H9 (cell line): ENCODE measurements at regions not wholly inside any gene's neighbourhood (a gene's known extent, or its start where the extent isn't known, plus 50 kb on each side); places are given as distances from the start of the nearest gene placed in this dataset.

Source experiments
- DNase-seq: peaks from one replicate; pipeline ENCODE4 v3.0.0-alpha.2; 2017
- H2AFZ ChIP-seq: one replicate; pipeline ENCODE4 v1.6.1; 2013; ENCODE audit warnings: mild to moderate bottlenecking, low read length, control low read depth, moderate library complexity
- H2AK5ac ChIP-seq: 2 replicates; pipeline ENCODE4 v1.6.1; 2013; ENCODE audit warnings: low read length, control low read depth, mixed read lengths; ENCODE audit not compliant: insufficient read length
- H2BK120ac ChIP-seq: one replicate; pipeline ENCODE4 v1.6.1; 2013; ENCODE audit warnings: low read depth, mild to moderate bottlenecking, low read length, control low read depth, inconsistent platforms; ENCODE audit not compliant: poor library complexity, severe bottlenecking
- H2BK12ac ChIP-seq: 2 replicates; pipeline ENCODE4 v1.6.1; 2013; ENCODE audit warnings: low read length, control low read depth, mixed read lengths, low read depth; ENCODE audit not compliant: insufficient read length
- H2BK15ac ChIP-seq: 2 replicates; pipeline ENCODE4 v1.6.1; 2013; ENCODE audit warnings: low read depth, low read length, control low read depth
- H2BK20ac ChIP-seq: one replicate; pipeline ENCODE4 v1.6.1; 2013; ENCODE audit warnings: low read depth, mild to moderate bottlenecking, low read length, control low read depth, inconsistent platforms; ENCODE audit not compliant: poor library complexity, severe bottlenecking
- H2BK5ac ChIP-seq: 2 replicates; pipeline ENCODE4 v1.6.1; 2013; ENCODE audit warnings: low read length, control low read depth, mixed read lengths; ENCODE audit not compliant: insufficient read length
- H3K14ac ChIP-seq: 2 replicates; pipeline ENCODE4 v1.6.1; 2013; ENCODE audit warnings: low read length, control low read depth; ENCODE audit not compliant: insufficient read depth
- H3K18ac ChIP-seq: 2 replicates; pipeline ENCODE4 v1.6.1; 2013; ENCODE audit warnings: low read depth, mild to moderate bottlenecking, mixed read lengths, low read length, control low read depth; ENCODE audit not compliant: insufficient read length
- H3K23ac ChIP-seq: 2 replicates; pipeline ENCODE4 v1.6.1; 2013; ENCODE audit warnings: low read length, control low read depth, mixed read lengths, low read depth; ENCODE audit not compliant: insufficient read length
- H3K23me2 ChIP-seq: 2 replicates; pipeline ENCODE4 v1.6.1; 2013; ENCODE audit warnings: low read depth, mild to moderate bottlenecking, mixed read lengths, low read length, control low read depth; ENCODE audit not compliant: insufficient read length, poor library complexity, severe bottlenecking
- H3K27ac ChIP-seq: 2 replicates; pipeline ENCODE4 v1.5.1; 2013; ENCODE audit warnings: low read length, control low read depth, mixed read lengths, low read depth; ENCODE audit not compliant: insufficient read length
- H3K27me3 ChIP-seq: 2 replicates; pipeline ENCODE4 v1.6.1; 2013; ENCODE audit warnings: low read length, control low read depth, inconsistent platforms; ENCODE audit not compliant: insufficient read depth
- H3K4ac ChIP-seq: 2 replicates; pipeline ENCODE4 v1.6.1; 2013; ENCODE audit warnings: low read depth, mild to moderate bottlenecking, control low read depth, inconsistent platforms, low read length, moderate library complexity
- H3K4me1 ChIP-seq: 2 replicates; pipeline ENCODE4 v1.6.1; 2013; ENCODE audit warnings: low read length, control low read depth, inconsistent platforms; ENCODE audit not compliant: insufficient read depth
- H3K4me2 ChIP-seq: 2 replicates; pipeline ENCODE4 v1.6.1; 2013; ENCODE audit warnings: low read length, control low read depth, mixed read lengths; ENCODE audit not compliant: insufficient read length, insufficient read depth
- H3K56ac ChIP-seq: 2 replicates; pipeline ENCODE4 v1.6.1; 2013; ENCODE audit warnings: low read depth, mild to moderate bottlenecking, mixed read lengths, low read length, control low read depth; ENCODE audit not compliant: insufficient read length
- H3K79me1 ChIP-seq: 2 replicates; pipeline ENCODE4 v1.6.1; 2013; ENCODE audit warnings: low read depth, mild to moderate bottlenecking, moderate library complexity, low read length, control low read depth, inconsistent platforms; ENCODE audit not compliant: insufficient read depth, poor library complexity, severe bottlenecking
- H3K79me2 ChIP-seq: 2 replicates; pipeline ENCODE4 v1.6.1; 2013; ENCODE audit warnings: low read length, control low read depth, inconsistent platforms; ENCODE audit not compliant: insufficient read depth
- H3K9ac ChIP-seq: 2 replicates; pipeline ENCODE4 v1.6.1; 2013; ENCODE audit warnings: low read length, control low read depth, mixed read lengths; ENCODE audit not compliant: insufficient read length; ENCODE audit errors: extremely low read depth
- H3K9me3 ChIP-seq: one replicate; pipeline ENCODE4 v1.6.1; 2013; ENCODE audit warnings: low read depth, low read length, inconsistent platforms; ENCODE audit not compliant: control insufficient read depth
- H3T11ph ChIP-seq: one replicate; pipeline ENCODE4 v1.6.1; 2013; ENCODE audit warnings: mild to moderate bottlenecking, low read length, control low read depth, inconsistent platforms
- H4K20me1 ChIP-seq: one replicate; pipeline ENCODE4 v1.6.1; 2013; ENCODE audit not compliant: control insufficient read depth, insufficient read length, insufficient read depth
- H4K5ac ChIP-seq: 2 replicates; pipeline ENCODE4 v1.6.1; 2013; ENCODE audit warnings: low read depth, mild to moderate bottlenecking, mixed read lengths, low read length, control low read depth; ENCODE audit not compliant: insufficient read length
- H4K8ac ChIP-seq: replicated peaks from 2 replicates; pipeline ENCODE4 v1.6.1; 2013; ENCODE audit warnings: low read length, control low read depth, mixed read lengths, low read depth; ENCODE audit not compliant: insufficient read length
- H4K91ac ChIP-seq: 2 replicates; pipeline ENCODE4 v1.6.1; 2013; ENCODE audit warnings: low read depth, mild to moderate bottlenecking, moderate library complexity, mixed read lengths, low read length, control low read depth; ENCODE audit not compliant: insufficient read length
- H3K27ac Mint-ChIP-seq, 3 experiments: 2 replicates in 2 of 3; 3 replicates in 1 of 3; pipeline ENCODE4 v1.8.0; 2020 to 2021; ENCODE audit warnings: mixed read lengths in 3 of 3, mild to moderate bottlenecking in 1 of 3, moderate library complexity in 1 of 3
- H3K27me3 Mint-ChIP-seq: 2 replicates; pipeline ENCODE4 v1.8.0; 2021; ENCODE audit warnings: low read depth, mild to moderate bottlenecking, moderate library complexity, mixed read lengths
- H3K36me3 Mint-ChIP-seq, 3 experiments: 2 replicates in 2 of 3; 3 replicates in 1 of 3; pipeline ENCODE4 v1.8.0; 2020 to 2021; ENCODE audit warnings: low read depth in 3 of 3, mixed read lengths in 3 of 3; ENCODE audit not compliant: insufficient read depth in 1 of 3
- H3K4me1 Mint-ChIP-seq, 2 experiments: 2 replicates each; pipeline ENCODE4 v1.8.0; 2020; ENCODE audit warnings: mixed read lengths in 2 of 2
- H3K4me3 Mint-ChIP-seq, 2 experiments: 2 replicates in 1 of 2; 3 replicates in 1 of 2; pipeline ENCODE4 v1.8.0; 2020 to 2021; ENCODE audit warnings: mild to moderate bottlenecking in 2 of 2, mixed read lengths in 2 of 2, moderate library complexity in 1 of 2
- H3K9me3 Mint-ChIP-seq, 2 experiments: 2 replicates in 1 of 2; 3 replicates in 1 of 2; pipeline ENCODE4 v1.8.0; 2020; ENCODE audit warnings: mild to moderate bottlenecking in 2 of 2, mixed read lengths in 2 of 2, moderate library complexity in 1 of 2
- CTCF ChIP-seq: fragments of 200-600 bp; sonication (generic); conservative IDR thresholded peaks from 3 replicates; pipeline ENCODE4 v1.8.0; 2021; ENCODE audit warnings: antibody characterized with exemption, mild to moderate bottlenecking
- WGBS: extraction: QIAGEN DNeasy Blood & Tissue Kit; methylation state at CpG from one replicate; pipeline ENCODE4 v1.1.7; 2013; ENCODE audit warnings: missing lambda C conversion rate, low lambda C conversion rate, mixed read lengths; ENCODE audit not compliant: insufficient read length; ENCODE audit errors: extremely low coverage; 5-methylcytosine and 5-hydroxymethylcytosine counted together

GRCh38 chr13:85685436-85685835 lies 113.8 kb downstream of the SLITRK6 start:
- Histone ChIP-seq H3K27ac (no peak overlapping the region), H4K91ac (no peak overlapping the region), H3K56ac (no peak overlapping the region), H2BK120ac (no peak overlapping the region), H3K4me1 (no peaks in the 10 kb centered on the region), H3T11ph (no peak overlapping the region), H3K79me1 (no peaks in the 10 kb centered on the region), H3K23ac (no peak overlapping the region), H3K4me2 (no peak overlapping the region), H4K20me1 (no peaks in the 10 kb centered on the region), H4K8ac (no peak overlapping the region), H2BK15ac (no peak overlapping the region), H2BK5ac (no peak overlapping the region), H3K23me2 (no peaks in the 10 kb centered on the region), H3K14ac (no peak overlapping the region), H2BK20ac (no peak overlapping the region), H3K9me3 (no peaks in the 10 kb centered on the region), H2BK12ac (no peak overlapping the region), H4K5ac (no peak overlapping the region), H3K4ac (no peak overlapping the region), H3K9ac (no peak overlapping the region), H3K27me3 (no peaks in the 10 kb centered on the region), H2AK5ac (no peak overlapping the region), H3K18ac (no peak overlapping the region), H3K79me2 (no peaks in the 10 kb centered on the region), H2AFZ (no peak overlapping the region)
- Mint-ChIP-seq H3K9me3 (no peaks in the 10 kb centered on the region), H3K36me3 (no peaks in the 10 kb centered on the region), H3K27me3 (no peaks in the 10 kb centered on the region), H3K4me1 (no peaks in the 10 kb centered on the region), H3K27ac (no peak overlapping the region), H3K4me3 (no peak overlapping the region)
- DNase-seq = no peak
- TF ChIP-seq CTCF = no peak
- no CpG with 5 or more reads among the region's 1 CpG for WGBS
